ENCODE measurements at regions not wholly inside any gene's neighbourhood (a gene's known extent, or its start where the extent isn't known, plus 50 kb on each side); places are given as distances from the start of the nearest gene placed in this dataset.
A peak's percentile ranks its signal among the peaks of the same experiment; 100 is the strongest.

DNA sequence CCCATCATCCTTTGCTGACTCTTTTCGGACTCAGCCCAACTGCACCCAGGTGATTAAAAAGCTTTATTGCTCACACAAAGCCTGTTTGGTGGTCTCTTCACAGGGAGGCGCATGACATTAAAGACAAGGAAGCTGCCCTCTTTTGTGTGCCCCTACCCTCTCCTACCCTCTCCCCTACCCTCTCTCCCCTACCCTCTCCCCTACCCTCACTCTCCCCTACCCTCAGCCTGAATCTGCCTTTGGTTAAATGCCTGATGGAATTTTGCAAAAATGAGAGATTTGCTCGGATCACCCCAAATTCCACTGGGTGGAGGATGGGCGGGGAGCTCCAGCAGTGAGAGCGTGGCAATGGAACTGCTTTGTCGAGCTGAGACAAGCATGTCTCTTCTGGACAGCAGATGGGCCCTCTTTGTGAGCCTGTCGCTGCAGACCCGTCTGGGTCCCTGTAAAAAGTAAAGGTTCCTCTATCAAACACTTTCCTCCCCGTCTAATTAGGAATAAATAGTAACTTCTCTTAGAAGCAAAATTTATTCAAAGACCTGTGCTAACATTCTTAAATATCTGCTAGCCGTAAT lies 76.4 kb upstream of the MLN start:
- TF ChIP-seq, protein P1, sequence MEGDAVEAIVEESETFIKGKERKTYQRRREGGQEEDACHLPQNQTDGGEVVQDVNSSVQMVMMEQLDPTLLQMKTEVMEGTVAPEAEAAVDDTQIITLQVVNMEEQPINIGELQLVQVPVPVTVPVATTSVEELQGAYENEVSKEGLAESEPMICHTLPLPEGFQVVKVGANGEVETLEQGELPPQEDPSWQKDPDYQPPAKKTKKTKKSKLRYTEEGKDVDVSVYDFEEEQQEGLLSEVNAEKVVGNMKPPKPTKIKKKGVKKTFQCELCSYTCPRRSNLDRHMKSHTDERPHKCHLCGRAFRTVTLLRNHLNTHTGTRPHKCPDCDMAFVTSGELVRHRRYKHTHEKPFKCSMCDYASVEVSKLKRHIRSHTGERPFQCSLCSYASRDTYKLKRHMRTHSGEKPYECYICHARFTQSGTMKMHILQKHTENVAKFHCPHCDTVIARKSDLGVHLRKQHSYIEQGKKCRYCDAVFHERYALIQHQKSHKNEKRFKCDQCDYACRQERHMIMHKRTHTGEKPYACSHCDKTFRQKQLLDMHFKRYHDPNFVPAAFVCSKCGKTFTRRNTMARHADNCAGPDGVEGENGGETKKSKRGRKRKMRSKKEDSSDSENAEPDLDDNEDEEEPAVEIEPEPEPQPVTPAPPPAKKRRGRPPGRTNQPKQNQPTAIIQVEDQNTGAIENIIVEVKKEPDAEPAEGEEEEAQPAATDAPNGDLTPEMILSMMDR (IDR thresholded peaks at IDR 0.05): no peak
- intact Hi-C loops (cut with DNase I): no loop called here
- H3K27ac ChIP-seq: peak overlapping the region; percentile 64

DNA sequence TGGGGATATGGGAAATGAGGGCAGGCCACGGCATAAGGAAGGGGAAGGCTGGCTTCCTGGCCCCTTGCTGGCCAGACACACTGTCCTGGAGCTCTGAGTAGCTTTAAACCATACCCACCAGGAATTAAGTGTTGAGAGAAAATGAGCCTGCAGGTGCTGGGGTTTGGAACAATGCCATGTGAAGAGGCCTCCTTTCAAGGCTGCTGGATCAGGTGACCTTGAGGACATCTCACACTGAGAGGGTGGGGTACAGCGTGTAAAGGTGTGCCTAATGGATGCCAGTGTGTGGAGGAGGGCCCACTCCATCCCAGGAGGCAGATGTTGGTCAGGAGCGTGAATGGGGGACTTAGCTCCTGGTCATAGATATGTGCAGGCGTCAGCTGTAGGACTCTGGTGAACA lies 74.8 kb upstream of the MLN start:
- Histone ChIP-seq H3K4me3 (no peak overlapping the region), H3K9me3 (no peaks in the 10 kb centered on the region), H3K9ac (ENCODE audit: low read depth in 2 of 2, low read length in 2 of 2) (no peak overlapping the region), H3K27ac (no peak overlapping the region), H3K36me3 (no peaks in the 10 kb centered on the region), H3K27me3 (no peaks in the 10 kb centered on the region), H3K4me1 (no peaks in the 10 kb centered on the region)
- TF ChIP-seq, protein P1 (IDR thresholded peaks at IDR 0.05): no peak
- no peak for DNase-seq
- intact Hi-C loops (cut with DNase I): no loop called here

More for the DNA sequence above, 76.4 kb upstream of the MLN start:
- H3K27me3 ChIP-seq: no peaks in the 10 kb centered on the region
- H3K36me3 ChIP-seq: no peaks in the 10 kb centered on the region
- H3K9ac ChIP-seq (ENCODE audit: low read depth in 2 of 2, low read length in 2 of 2): no peak overlapping the region
- no peaks in the 10 kb centered on the region for H3K4me1 ChIP-seq
- H3K4me3 ChIP-seq: no peak overlapping the region
- H3K9me3 ChIP-seq: no peaks in the 10 kb centered on the region
- no peak for DNase-seq

DNA sequence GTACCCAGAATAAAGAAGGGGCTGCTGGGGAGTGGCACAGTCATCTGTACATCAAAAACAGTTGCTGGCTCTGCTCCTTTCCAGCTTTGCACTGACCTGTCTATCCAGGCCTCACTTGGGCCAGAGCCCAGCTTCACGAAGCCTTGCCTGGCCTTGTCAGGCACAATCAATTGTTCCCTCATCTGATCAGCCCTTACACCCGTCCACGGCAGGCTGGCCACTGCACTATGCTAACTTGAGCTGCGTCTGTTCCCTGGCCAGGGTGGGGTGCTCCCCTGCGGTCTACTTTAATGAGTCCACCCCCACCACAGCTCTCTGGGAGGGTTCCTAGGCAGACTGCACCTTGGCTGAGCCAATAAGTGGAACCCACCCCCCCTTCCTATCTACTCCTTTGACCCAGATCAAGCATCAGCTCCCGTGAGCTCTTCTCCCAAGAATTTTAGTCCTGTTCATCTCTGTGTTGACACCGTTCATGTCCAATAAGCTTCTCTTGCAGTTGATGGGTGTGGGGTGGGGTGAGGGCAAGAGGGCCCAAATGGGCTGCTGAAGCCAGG lies 74.3 kb upstream of the MLN start:
- TF ChIP-seq, protein P1 (IDR thresholded peaks at IDR 0.05): no peak
- no peaks in the 10 kb centered on the region for H3K9me3 ChIP-seq
- no peak overlapping the region for H3K4me3 ChIP-seq
- H3K36me3 ChIP-seq: no peaks in the 10 kb centered on the region
- no peaks in the 10 kb centered on the region for H3K27me3 ChIP-seq
- intact Hi-C loops (cut with DNase I): no loop called here
- no peak overlapping the region for H3K9ac ChIP-seq (ENCODE audit: low read depth in 2 of 2, low read length in 2 of 2)
- no peak overlapping the region for H3K27ac ChIP-seq
- no peak for DNase-seq
- H3K4me1 ChIP-seq: no peaks in the 10 kb centered on the region

DNA sequence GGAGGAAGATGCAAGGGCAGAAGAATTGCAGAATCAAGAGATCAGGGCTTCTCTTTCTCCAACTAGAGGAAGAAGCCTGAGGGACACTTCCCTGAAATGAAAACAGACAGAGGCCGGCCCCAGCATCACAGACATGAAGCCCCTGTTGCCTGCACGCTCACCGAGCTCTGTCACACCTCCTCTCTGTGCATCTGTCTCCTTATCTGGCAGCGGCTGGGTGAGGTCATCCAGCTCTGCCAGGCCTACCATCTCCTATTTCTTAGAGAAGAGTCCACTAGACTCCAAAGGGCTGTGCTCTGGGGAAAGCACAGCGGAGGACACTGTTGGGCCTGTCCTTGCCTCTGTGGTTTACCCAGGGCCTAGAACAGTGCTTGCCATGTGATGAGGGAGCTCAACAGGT lies 71.9 kb upstream of the MLN start:
- DNase-seq: no peak
- no peak overlapping the region for H3K4me3 ChIP-seq
- H3K9me3 ChIP-seq: no peaks in the 10 kb centered on the region
- intact Hi-C loops (cut with DNase I): no loop called here
- no peak overlapping the region for H3K27ac ChIP-seq
- H3K36me3 ChIP-seq: no peaks in the 10 kb centered on the region
- no peaks in the 10 kb centered on the region for H3K4me1 ChIP-seq
- H3K9ac ChIP-seq (ENCODE audit: low read depth in 2 of 2, low read length in 2 of 2): no peak overlapping the region
- TF ChIP-seq, protein P1 (IDR thresholded peaks at IDR 0.05): no peak
- no peaks in the 10 kb centered on the region for H3K27me3 ChIP-seq

DNA sequence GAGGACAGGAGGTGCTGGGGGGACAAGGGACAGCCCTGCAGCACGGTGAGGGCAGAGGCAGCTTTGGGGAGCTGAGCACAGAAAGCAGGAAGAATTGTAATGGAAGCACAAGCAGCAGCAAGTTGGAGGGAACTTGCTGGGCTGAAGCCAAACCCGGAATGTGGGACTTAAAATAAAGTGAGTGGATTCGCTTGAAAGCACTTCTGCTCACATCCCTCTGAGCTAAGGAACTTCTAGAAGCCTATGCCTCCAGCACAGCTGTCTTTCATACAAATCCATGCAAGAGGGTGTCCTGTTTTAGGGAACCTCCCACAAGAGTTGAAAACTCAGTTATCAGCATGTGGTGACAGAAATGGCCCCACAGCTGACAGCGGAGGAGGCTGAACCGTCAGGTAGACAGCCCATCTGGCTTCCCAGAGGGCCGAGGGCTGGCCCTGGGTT lies 71.4 kb upstream of the MLN start:
- Histone ChIP-seq H3K4me1 (no peaks in the 10 kb centered on the region), H3K4me3 (no peak overlapping the region), H3K36me3 (no peaks in the 10 kb centered on the region), H3K27me3 (no peaks in the 10 kb centered on the region), H3K9ac (ENCODE audit: low read depth in 2 of 2, low read length in 2 of 2) (no peak overlapping the region), H3K27ac (no peak overlapping the region), H3K9me3 (no peaks in the 10 kb centered on the region)
- intact Hi-C loops (cut with DNase I): no loop called here
- DNase-seq: no peak
- TF ChIP-seq, protein P1 (IDR thresholded peaks at IDR 0.05): no peak
